GM23338 (cell line): ENCODE measurements at regions not wholly inside any gene's neighbourhood (a gene's known extent, or its start where the extent isn't known, plus 50 kb on each side); places are given as distances from the start of the nearest gene placed in this dataset.

Experiments used
- ATAC-seq: fragments of 200-7000 bp; cut with Tn5 transposase; 3 replicates; pipeline ENCODE4 v1.9.1; 2020
- DNase-seq: peaks from one replicate; pipeline ENCODE4 v3.0.0-alpha.2; 2015; ENCODE audit warnings: low spot score
- H2AFZ ChIP-seq: fragments of 200-600 bp; sonication (generic); 2 replicates; pipeline ENCODE4 v1.8.0; 2016; ENCODE audit warnings: antibody characterized with exemption, mild to moderate bottlenecking, moderate library complexity
- H3F3A ChIP-seq: fragments of 200-600 bp; sonication (generic); replicated peaks from 2 replicates; pipeline ENCODE4 v1.8.0; 2017; ENCODE audit warnings: antibody characterized with exemption, mixed run types, low read depth
- H3K27ac ChIP-seq: fragments of 200-600 bp; sonication (generic); 2 replicates; pipeline ENCODE4 v1.6.1; 2016; ENCODE audit warnings: low read depth
- H3K27me3 ChIP-seq: fragments of 200-600 bp; sonication (generic); 2 replicates; pipeline ENCODE4 v1.8.0; 2016; ENCODE audit warnings: mild to moderate bottlenecking, mixed run types, moderate library complexity; ENCODE audit not compliant: insufficient read depth
- H3K36me3 ChIP-seq: fragments of 200-600 bp; sonication (generic); 2 replicates; pipeline ENCODE4 v1.8.0; 2016; ENCODE audit warnings: mild to moderate bottlenecking; ENCODE audit not compliant: insufficient read depth
- H3K4me1 ChIP-seq: fragments of 200-600 bp; sonication (generic); 2 replicates; pipeline ENCODE4 v1.8.0; 2016; ENCODE audit warnings: mild to moderate bottlenecking, moderate library complexity; ENCODE audit not compliant: insufficient read depth
- H3K4me2 ChIP-seq: fragments of 200-600 bp; sonication (generic); 2 replicates; pipeline ENCODE4 v1.7.1; 2017; ENCODE audit warnings: mixed run types
- H3K4me3 ChIP-seq: fragments of 200-600 bp; sonication (generic); 2 replicates; pipeline ENCODE4 v1.6.1; 2016; ENCODE audit warnings: mixed run types
- H3K79me2 ChIP-seq: fragments of 200-600 bp; sonication (generic); replicated peaks from 2 replicates; pipeline ENCODE4 v1.8.0; 2017; ENCODE audit warnings: mild to moderate bottlenecking; ENCODE audit not compliant: insufficient read depth
- H3K9me2 ChIP-seq: fragments of 200-600 bp; sonication (generic); 2 replicates; pipeline ENCODE4 v1.8.0; 2017; ENCODE audit not compliant: insufficient read depth
- H4K20me1 ChIP-seq: fragments of 200-600 bp; sonication (generic); replicated peaks from 2 replicates; pipeline ENCODE4 v1.8.0; 2017; ENCODE audit warnings: mild to moderate bottlenecking; ENCODE audit not compliant: insufficient read depth
- H3K27ac Mint-ChIP-seq: 2 replicates; pipeline ENCODE4 v1.8.0; 2020; ENCODE audit warnings: inconsistent platforms, mild to moderate bottlenecking, moderate library complexity, mixed read lengths
- H3K27me3 Mint-ChIP-seq: 3 replicates; pipeline ENCODE4 v1.8.0; 2022; ENCODE audit warnings: low read depth, mild to moderate bottlenecking, moderate library complexity, mixed read lengths, inconsistent platforms; ENCODE audit not compliant: insufficient read depth, poor library complexity
- H3K36me3 Mint-ChIP-seq: 3 replicates; pipeline ENCODE4 v1.8.0; 2021; ENCODE audit warnings: low read depth, mild to moderate bottlenecking, inconsistent platforms, moderate library complexity, mixed read lengths
- H3K4me1 Mint-ChIP-seq: 3 replicates; pipeline ENCODE4 v1.8.0; 2020; ENCODE audit warnings: mild to moderate bottlenecking, inconsistent platforms, mixed read lengths
- H3K4me3 Mint-ChIP-seq: 3 replicates; pipeline ENCODE4 v1.8.0; 2021; ENCODE audit warnings: moderate library complexity, mild to moderate bottlenecking, inconsistent platforms, mixed read lengths
- H3K9me3 Mint-ChIP-seq: 3 replicates; pipeline ENCODE4 v1.8.0; 2020; ENCODE audit warnings: moderate library complexity, mild to moderate bottlenecking, inconsistent platforms, mixed read lengths
- CREB1 ChIP-seq: fragments of 250-450 bp; sonication (Bioruptor Pico); IDR thresholded peaks from 2 replicates; pipeline ENCODE4 v1.5.0; 2020; ENCODE audit warnings: low read depth, mild to moderate bottlenecking, moderate library complexity
- EZH2 ChIP-seq: fragments of 200-600 bp; sonication (generic); IDR thresholded peaks from one replicate; pipeline ENCODE4 v1.8.0; 2017; ENCODE audit warnings: antibody characterized with exemption, mild to moderate bottlenecking, low read depth; ENCODE audit not compliant: unreplicated experiment
- EZH2phosphoT487 ChIP-seq: fragments of 200-600 bp; sonication (generic); IDR thresholded peaks from one replicate; pipeline ENCODE4 v1.8.1; 2018; ENCODE audit warnings: antibody characterized with exemption; ENCODE audit not compliant: unreplicated experiment
- JUNB ChIP-seq: IDR thresholded peaks from one replicate; pipeline ENCODE4 v1.6.1; 2016; ENCODE audit warnings: antibody characterized with exemption; ENCODE audit not compliant: unreplicated experiment
- NANOG ChIP-seq: IDR thresholded peaks from 2 replicates; pipeline ENCODE4 v1.6.1; 2016; ENCODE audit warnings: antibody characterized with exemption, borderline replicate concordance
- POLR2AphosphoS5 ChIP-seq: IDR thresholded peaks from 2 replicates; pipeline ENCODE4 v1.6.1; 2016; ENCODE audit warnings: antibody characterized with exemption, low read depth
- STAT1 ChIP-seq: IDR thresholded peaks from one replicate; pipeline ENCODE4 v1.6.1; 2016; ENCODE audit warnings: antibody characterized with exemption; ENCODE audit not compliant: unreplicated experiment
- ZNF114 ChIP-seq: fragments of 250-450 bp; sonication (Bioruptor Pico); IDR thresholded peaks from 2 replicates; pipeline ENCODE4 v1.5.0; 2020; ENCODE audit warnings: mild to moderate bottlenecking, moderate library complexity
- ZNF331 ChIP-seq: fragments of 250-450 bp; sonication (Bioruptor Pico); IDR thresholded peaks from 2 replicates; pipeline ENCODE4 v1.5.0; 2020; ENCODE audit warnings: low read depth, mild to moderate bottlenecking, moderate library complexity
- TF ChIP-seq, protein P1 (sequence below): IDR thresholded peaks from one replicate; pipeline ENCODE4 v1.6.1; 2018; ENCODE audit warnings: antibody characterized with exemption; ENCODE audit not compliant: unreplicated experiment
- TF ChIP-seq, protein P2 (sequence below), 2 experiments: fragments of 200-600 bp in 1 of 2; sonication (generic) in 1 of 2; conservative IDR thresholded peaks; 2 replicates each; pipeline versions ENCODE4 v1.5.1 to v1.6.1; 2016 to 2017; ENCODE audit warnings: antibody characterized with exemption in 2 of 2, low read depth in 2 of 2, mild to moderate bottlenecking in 2 of 2, moderate library complexity in 1 of 2
- TF ChIP-seq, protein P3 (sequence below): IDR thresholded peaks from 2 replicates; pipeline ENCODE4 v1.6.1; 2016; ENCODE audit warnings: antibody characterized with exemption
- TF ChIP-seq, protein P4 (sequence below): fragments of 250-450 bp; sonication (Bioruptor Pico); IDR thresholded peaks from 2 replicates; pipeline ENCODE4 v1.5.0; 2020; ENCODE audit warnings: mild to moderate bottlenecking, moderate library complexity

DNA sequence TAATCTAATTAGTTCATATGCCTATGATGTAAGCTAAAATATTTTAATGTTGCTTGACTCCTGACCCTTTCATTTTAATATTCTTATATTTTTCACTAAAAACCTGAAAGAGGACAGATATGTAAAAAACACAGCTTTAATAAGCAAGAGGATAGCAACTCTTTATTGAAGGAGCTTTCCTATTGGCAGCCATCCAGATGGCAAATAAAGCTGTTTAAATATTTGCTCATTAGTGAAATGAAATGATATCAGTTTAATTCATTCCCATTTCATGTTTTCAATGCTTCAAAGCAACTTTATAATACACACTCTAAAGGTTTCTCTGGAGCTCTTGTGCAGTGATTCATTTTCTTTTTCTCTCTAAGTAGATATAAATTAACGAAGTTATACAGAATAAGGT is 473.4 kb downstream of the PCDH7 start:
- H3K27me3 Mint-ChIP-seq = no peaks in the 10 kb centered on the region
- Histone ChIP-seq H3K36me3 (no peaks in the 10 kb centered on the region), H3K79me2 (no peaks in the 10 kb centered on the region), H3K27me3 (no peaks in the 10 kb centered on the region), H3K9me2 (no peaks in the 10 kb centered on the region), H3K4me1 (no peaks in the 10 kb centered on the region), H2AFZ (no peak overlapping the region; the same call in 1 of the 2 replicates), H3K4me2 (no peak overlapping the region), H3K27ac (no peak overlapping the region), H3K4me3 (no peak overlapping the region), H3F3A (no peaks in the 10 kb centered on the region), H4K20me1 (no peaks in the 10 kb centered on the region)
- DNase-seq = no peak
- peaks cover 5% of the 10 kb centered on the region; the same call in 2 of the 3 replicates for H3K36me3 Mint-ChIP-seq
- H3K9me3 Mint-ChIP-seq = peaks cover 16% of the 10 kb centered on the region
- no peak overlapping the region for H3K27ac Mint-ChIP-seq
- no peaks in the 10 kb centered on the region for H3K4me1 Mint-ChIP-seq
- no peak for ATAC-seq
- H3K4me3 Mint-ChIP-seq = no peak overlapping the region
- TF ChIP-seq EZH2phosphoT487 = no peak
- TF ChIP-seq NANOG = no peak
- no peak for TF ChIP-seq EZH2
- TF ChIP-seq POLR2AphosphoS5 = no peak
- no peak for TF ChIP-seq CREB1
- TF ChIP-seq, protein P1, sequence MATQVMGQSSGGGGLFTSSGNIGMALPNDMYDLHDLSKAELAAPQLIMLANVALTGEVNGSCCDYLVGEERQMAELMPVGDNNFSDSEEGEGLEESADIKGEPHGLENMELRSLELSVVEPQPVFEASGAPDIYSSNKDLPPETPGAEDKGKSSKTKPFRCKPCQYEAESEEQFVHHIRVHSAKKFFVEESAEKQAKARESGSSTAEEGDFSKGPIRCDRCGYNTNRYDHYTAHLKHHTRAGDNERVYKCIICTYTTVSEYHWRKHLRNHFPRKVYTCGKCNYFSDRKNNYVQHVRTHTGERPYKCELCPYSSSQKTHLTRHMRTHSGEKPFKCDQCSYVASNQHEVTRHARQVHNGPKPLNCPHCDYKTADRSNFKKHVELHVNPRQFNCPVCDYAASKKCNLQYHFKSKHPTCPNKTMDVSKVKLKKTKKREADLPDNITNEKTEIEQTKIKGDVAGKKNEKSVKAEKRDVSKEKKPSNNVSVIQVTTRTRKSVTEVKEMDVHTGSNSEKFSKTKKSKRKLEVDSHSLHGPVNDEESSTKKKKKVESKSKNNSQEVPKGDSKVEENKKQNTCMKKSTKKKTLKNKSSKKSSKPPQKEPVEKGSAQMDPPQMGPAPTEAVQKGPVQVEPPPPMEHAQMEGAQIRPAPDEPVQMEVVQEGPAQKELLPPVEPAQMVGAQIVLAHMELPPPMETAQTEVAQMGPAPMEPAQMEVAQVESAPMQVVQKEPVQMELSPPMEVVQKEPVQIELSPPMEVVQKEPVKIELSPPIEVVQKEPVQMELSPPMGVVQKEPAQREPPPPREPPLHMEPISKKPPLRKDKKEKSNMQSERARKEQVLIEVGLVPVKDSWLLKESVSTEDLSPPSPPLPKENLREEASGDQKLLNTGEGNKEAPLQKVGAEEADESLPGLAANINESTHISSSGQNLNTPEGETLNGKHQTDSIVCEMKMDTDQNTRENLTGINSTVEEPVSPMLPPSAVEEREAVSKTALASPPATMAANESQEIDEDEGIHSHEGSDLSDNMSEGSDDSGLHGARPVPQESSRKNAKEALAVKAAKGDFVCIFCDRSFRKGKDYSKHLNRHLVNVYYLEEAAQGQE = no peak
- TF ChIP-seq, protein P2, sequence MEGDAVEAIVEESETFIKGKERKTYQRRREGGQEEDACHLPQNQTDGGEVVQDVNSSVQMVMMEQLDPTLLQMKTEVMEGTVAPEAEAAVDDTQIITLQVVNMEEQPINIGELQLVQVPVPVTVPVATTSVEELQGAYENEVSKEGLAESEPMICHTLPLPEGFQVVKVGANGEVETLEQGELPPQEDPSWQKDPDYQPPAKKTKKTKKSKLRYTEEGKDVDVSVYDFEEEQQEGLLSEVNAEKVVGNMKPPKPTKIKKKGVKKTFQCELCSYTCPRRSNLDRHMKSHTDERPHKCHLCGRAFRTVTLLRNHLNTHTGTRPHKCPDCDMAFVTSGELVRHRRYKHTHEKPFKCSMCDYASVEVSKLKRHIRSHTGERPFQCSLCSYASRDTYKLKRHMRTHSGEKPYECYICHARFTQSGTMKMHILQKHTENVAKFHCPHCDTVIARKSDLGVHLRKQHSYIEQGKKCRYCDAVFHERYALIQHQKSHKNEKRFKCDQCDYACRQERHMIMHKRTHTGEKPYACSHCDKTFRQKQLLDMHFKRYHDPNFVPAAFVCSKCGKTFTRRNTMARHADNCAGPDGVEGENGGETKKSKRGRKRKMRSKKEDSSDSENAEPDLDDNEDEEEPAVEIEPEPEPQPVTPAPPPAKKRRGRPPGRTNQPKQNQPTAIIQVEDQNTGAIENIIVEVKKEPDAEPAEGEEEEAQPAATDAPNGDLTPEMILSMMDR (conservative IDR thresholded peaks at IDR 0.05; ENCODE audit: low read depth in 2 of 2) = no peak
- TF ChIP-seq, protein P3, sequence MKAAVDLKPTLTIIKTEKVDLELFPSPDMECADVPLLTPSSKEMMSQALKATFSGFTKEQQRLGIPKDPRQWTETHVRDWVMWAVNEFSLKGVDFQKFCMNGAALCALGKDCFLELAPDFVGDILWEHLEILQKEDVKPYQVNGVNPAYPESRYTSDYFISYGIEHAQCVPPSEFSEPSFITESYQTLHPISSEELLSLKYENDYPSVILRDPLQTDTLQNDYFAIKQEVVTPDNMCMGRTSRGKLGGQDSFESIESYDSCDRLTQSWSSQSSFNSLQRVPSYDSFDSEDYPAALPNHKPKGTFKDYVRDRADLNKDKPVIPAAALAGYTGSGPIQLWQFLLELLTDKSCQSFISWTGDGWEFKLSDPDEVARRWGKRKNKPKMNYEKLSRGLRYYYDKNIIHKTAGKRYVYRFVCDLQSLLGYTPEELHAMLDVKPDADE = no peak
- no peak for TF ChIP-seq ZNF114 (CRISPR knock-in tag)
- TF ChIP-seq STAT1 = no peak
- no peak for TF ChIP-seq JUNB
- TF ChIP-seq ZNF331 (CRISPR knock-in tag) = no peak
- TF ChIP-seq, protein P4, sequence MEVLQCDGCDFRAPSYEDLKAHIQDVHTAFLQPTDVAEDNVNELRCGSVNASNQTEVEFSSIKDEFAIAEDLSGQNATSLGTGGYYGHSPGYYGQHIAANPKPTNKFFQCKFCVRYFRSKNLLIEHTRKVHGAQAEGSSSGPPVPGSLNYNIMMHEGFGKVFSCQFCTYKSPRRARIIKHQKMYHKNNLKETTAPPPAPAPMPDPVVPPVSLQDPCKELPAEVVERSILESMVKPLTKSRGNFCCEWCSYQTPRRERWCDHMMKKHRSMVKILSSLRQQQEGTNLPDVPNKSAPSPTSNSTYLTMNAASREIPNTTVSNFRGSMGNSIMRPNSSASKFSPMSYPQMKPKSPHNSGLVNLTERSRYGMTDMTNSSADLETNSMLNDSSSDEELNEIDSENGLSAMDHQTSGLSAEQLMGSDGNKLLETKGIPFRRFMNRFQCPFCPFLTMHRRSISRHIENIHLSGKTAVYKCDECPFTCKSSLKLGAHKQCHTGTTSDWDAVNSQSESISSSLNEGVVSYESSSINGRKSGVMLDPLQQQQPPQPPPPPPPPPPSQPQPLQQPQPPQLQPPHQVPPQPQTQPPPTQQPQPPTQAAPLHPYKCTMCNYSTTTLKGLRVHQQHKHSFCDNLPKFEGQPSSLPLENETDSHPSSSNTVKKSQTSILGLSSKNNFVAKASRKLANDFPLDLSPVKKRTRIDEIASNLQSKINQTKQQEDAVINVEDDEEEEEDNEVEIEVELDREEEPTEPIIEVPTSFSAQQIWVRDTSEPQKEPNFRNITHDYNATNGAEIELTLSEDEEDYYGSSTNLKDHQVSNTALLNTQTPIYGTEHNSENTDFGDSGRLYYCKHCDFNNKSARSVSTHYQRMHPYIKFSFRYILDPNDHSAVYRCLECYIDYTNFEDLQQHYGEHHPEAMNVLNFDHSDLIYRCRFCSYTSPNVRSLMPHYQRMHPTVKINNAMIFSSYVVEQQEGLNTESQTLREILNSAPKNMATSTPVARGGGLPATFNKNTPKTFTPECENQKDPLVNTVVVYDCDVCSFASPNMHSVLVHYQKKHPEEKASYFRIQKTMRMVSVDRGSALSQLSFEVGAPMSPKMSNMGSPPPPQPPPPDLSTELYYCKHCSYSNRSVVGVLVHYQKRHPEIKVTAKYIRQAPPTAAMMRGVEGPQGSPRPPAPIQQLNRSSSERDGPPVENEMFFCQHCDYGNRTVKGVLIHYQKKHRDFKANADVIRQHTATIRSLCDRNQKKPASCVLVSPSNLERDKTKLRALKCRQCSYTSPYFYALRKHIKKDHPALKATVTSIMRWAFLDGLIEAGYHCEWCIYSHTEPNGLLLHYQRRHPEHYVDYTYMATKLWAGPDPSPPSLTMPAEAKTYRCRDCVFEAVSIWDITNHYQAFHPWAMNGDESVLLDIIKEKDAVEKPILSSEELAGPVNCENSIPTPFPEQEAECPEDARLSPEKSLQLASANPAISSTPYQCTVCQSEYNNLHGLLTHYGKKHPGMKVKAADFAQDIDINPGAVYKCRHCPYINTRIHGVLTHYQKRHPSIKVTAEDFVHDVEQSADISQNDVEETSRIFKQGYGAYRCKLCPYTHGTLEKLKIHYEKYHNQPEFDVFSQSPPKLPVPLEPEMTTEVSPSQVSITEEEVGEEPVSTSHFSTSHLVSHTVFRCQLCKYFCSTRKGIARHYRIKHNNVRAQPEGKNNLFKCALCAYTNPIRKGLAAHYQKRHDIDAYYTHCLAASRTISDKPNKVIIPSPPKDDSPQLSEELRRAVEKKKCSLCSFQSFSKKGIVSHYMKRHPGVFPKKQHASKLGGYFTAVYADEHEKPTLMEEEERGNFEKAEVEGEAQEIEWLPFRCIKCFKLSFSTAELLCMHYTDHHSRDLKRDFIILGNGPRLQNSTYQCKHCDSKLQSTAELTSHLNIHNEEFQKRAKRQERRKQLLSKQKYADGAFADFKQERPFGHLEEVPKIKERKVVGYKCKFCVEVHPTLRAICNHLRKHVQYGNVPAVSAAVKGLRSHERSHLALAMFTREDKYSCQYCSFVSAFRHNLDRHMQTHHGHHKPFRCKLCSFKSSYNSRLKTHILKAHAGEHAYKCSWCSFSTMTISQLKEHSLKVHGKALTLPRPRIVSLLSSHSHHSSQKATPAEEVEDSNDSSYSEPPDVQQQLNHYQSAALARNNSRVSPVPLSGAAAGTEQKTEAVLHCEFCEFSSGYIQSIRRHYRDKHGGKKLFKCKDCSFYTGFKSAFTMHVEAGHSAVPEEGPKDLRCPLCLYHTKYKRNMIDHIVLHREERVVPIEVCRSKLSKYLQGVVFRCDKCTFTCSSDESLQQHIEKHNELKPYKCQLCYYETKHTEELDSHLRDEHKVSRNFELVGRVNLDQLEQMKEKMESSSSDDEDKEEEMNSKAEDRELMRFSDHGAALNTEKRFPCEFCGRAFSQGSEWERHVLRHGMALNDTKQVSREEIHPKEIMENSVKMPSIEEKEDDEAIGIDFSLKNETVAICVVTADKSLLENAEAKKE = no peak
